IPS-20b (cell line): ENCODE measurements at regions not wholly inside any gene's neighbourhood (a gene's known extent, or its start where the extent isn't known, plus 50 kb on each side); places are given as distances from the start of the nearest gene placed in this dataset.
"Not testable (repeated sequence)": the region's sequence is repeated elsewhere in the genome, so short reads cannot be mapped to it uniquely, and the experiment has no call there.

Experiments used
- H3K27ac ChIP-seq: one replicate; pipeline ENCODE4 v1.5.1; 2013; ENCODE audit warnings: low read length
- H3K27me3 ChIP-seq: 2 replicates; pipeline ENCODE4 v1.6.1; 2013; ENCODE audit warnings: mild to moderate bottlenecking, low read length, inconsistent platforms; ENCODE audit not compliant: insufficient read depth
- H3K36me3 ChIP-seq: 2 replicates; pipeline ENCODE4 v1.6.1; 2013; ENCODE audit warnings: low read depth, mild to moderate bottlenecking, inconsistent platforms, low read length, moderate library complexity; ENCODE audit not compliant: insufficient read depth
- H3K4me1 ChIP-seq: 2 replicates; pipeline ENCODE4 v1.6.1; 2013; ENCODE audit warnings: mild to moderate bottlenecking, control low read depth, inconsistent platforms, low read length, moderate library complexity; ENCODE audit not compliant: insufficient read depth
- H3K4me3 ChIP-seq: 2 replicates; pipeline ENCODE4 v1.5.1; 2013; ENCODE audit warnings: mild to moderate bottlenecking, low read length, inconsistent platforms
- H3K9ac ChIP-seq: 2 replicates; pipeline ENCODE4 v1.6.1; 2013; ENCODE audit warnings: low read depth, mild to moderate bottlenecking, inconsistent platforms, low read length, moderate library complexity
- H3K9me3 ChIP-seq: 2 replicates; pipeline ENCODE4 v1.6.1; 2013; ENCODE audit warnings: mild to moderate bottlenecking, low read depth, low read length, inconsistent platforms; ENCODE audit not compliant: insufficient read depth

DNA sequence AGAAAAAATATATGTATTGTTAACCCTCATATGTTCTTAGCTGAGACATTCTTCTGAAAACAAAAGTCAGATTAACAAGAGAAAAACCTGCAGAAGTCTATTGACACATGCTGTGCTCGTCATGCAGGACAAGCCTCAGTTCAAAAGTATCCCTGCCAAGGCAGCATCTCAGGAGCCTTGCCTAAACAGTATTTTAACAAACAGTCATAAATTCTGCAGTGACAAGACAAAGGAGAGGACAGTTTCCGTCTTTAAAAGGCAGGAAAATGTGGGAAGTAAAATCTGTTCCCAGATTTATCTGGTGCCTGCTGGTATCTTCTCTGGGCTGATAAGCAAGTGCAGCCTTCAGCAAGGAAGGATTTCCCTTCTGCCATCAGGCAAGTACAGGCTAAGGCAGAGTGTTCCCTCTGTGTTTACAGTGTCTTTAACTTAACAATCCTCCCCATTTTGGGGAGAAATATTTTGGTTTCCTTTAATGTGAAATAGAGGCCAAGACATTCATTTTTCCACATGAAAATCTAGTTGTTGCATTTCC is 480.2 kb upstream of the CCDC196 start:
- H3K27me3 ChIP-seq: no peaks in the 10 kb centered on the region
- peaks cover 27% of the 10 kb centered on the region; the same call in 1 of the 2 replicates for H3K4me1 ChIP-seq
- 0 out of 2 replicates have a peak, but pooled peaks cover 2% of the 10 kb centered on the region for H3K9me3 ChIP-seq
- no peak overlapping the region for H3K4me3 ChIP-seq
- H3K27ac ChIP-seq: no peak overlapping the region
- H3K9ac ChIP-seq: no peak overlapping the region
- H3K36me3 ChIP-seq: no peaks in the 10 kb centered on the region

DNA sequence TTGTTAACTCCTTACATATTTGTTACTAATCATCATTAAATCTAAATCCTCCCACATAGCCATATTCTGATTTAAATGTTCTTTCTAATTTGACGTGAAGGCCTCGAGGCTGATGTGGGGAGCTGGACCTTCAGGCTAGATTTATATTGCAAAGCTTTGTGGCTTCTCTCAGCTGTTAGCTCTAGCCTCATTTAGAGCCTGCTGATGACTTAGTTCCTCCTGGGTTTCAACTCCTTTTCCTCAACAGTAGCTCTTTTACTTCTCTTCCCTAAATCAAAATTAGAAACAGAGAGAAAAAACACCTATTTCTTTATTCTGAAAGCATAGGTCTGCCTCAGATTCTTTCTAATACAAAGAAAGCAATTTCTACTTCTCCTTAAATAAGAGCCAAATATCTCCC is 477.5 kb upstream of the CCDC196 start:
- H3K9ac ChIP-seq: no peak overlapping the region
- H3K4me3 ChIP-seq: no peak overlapping the region
- no peak overlapping the region for H3K27ac ChIP-seq
- H3K9me3 ChIP-seq: no peaks in the 10 kb centered on the region
- no peaks in the 10 kb centered on the region for H3K27me3 ChIP-seq
- H3K36me3 ChIP-seq: no peaks in the 10 kb centered on the region
- peaks cover 30% of the 10 kb centered on the region; the same call in 1 of the 2 replicates for H3K4me1 ChIP-seq

DNA sequence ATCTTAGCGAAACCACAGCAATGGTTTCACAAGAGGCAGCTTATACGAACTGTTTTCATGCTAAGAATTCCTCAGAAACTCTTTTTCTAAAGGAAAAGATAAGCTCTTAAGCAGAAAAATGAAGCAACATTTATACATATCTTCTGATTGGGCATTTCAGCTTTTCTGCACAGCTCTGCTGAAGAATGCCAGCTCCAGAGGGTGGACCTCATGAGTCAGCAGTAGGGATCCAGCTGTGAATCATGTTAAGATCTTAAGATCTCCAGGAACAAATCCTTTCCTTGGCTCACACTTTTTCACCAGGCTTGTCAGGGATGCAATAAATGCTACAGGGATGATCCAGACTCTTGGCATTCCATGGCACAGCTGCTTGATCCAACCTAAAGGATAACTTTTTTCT is 477.1 kb upstream of the CCDC196 start:
- Histone ChIP-seq H3K4me1 (peaks cover 30% of the 10 kb centered on the region; the same call in 1 of the 2 replicates), H3K4me3 (no peak overlapping the region), H3K27me3 (no peaks in the 10 kb centered on the region), H3K9me3 (no peaks in the 10 kb centered on the region), H3K27ac (no peak overlapping the region), H3K36me3 (no peaks in the 10 kb centered on the region), H3K9ac (no peak overlapping the region)

DNA sequence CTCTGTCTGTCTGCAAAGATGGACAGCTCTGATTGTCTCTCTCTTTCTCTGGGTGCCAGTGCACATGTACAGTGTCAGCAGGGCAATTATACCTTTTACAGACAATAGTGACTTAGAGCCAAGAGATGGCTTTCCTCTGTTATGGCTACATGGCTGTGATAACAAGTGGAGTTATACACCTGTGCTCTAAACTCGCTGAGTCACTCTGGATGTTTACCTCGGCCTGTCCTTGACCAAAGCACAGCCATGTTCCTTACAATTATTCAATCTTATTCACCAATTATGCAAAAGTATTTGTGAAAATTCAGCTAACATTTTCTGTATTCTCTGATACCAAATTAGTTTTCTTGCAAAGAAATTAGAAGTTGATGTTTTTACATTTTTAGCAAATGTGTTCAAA is 475.5 kb upstream of the CCDC196 start:
- no peak overlapping the region for H3K4me3 ChIP-seq

DNA sequence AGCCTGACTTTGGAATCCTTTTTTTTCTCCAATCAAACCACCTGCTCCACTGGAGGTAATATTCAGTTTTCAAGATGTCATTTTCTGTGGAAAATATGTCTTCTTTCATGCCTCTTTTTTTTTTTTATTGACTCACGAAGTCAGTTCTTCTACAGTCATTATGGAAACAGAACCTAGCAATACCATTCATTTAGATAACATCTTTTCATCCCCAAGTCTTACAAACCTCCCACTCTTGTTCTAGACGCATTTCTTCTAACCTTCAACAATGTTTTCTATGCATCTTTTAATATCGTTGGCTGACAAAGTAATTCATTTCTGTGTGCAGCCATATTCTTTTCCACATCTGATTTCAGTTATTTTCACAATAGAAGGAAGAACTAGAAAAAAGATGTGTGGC is 474.3 kb upstream of the CCDC196 start:
- no peaks in the 10 kb centered on the region for H3K36me3 ChIP-seq
- no peak overlapping the region for H3K4me3 ChIP-seq
- peaks cover 24% of the 10 kb centered on the region; the same call in 1 of the 2 replicates for H3K4me1 ChIP-seq
- no peaks in the 10 kb centered on the region for H3K9me3 ChIP-seq
- no peaks in the 10 kb centered on the region for H3K27me3 ChIP-seq
- no peak overlapping the region for H3K9ac ChIP-seq
- H3K27ac ChIP-seq: no peak overlapping the region

More for the DNA sequence above, 475.5 kb upstream of the CCDC196 start:
- H3K27ac ChIP-seq: no peak overlapping the region
- H3K4me1 ChIP-seq: peaks cover 30% of the 10 kb centered on the region; the same call in 1 of the 2 replicates
- no peak overlapping the region for H3K9ac ChIP-seq
- H3K9me3 ChIP-seq: no peaks in the 10 kb centered on the region
- H3K27me3 ChIP-seq: no peaks in the 10 kb centered on the region
- no peaks in the 10 kb centered on the region for H3K36me3 ChIP-seq

DNA sequence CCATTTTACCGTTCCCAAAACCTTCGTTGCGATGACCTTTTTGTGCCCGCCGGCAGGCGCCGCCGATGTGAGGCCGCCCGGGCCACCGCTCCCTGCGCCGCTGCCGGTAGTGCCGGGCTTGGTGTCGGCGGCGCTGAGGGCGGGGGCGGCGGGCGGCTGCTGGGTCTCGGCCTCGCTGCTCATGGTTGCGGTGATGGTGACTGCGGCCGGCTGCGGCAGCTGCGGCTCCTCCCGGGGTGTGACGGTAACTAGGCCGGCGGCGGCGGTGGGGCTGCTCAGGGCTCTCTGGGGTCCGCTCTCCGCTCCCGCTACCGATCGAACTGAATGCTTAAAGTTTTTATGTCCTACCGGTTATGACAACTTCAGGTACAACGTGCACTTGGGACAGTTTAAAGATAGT is 472.6 kb upstream of the CCDC196 start:
- H3K4me1 ChIP-seq: peaks cover 22% of the 10 kb centered on the region; the same call in 1 of the 2 replicates
- not testable (repeated sequence) for H3K27ac ChIP-seq, H3K9me3 ChIP-seq, H3K27me3 ChIP-seq, H3K9ac ChIP-seq, H3K36me3 ChIP-seq, H3K4me3 ChIP-seq

- peaks cover 14% of the 10 kb centered on the region; the same call in 1 of the 2 replicates for H3K4me1 ChIP-seq
- no peak overlapping the region for H3K4me3 ChIP-seq
- no peak overlapping the region for H3K9ac ChIP-seq
- H3K27me3 ChIP-seq: no peaks in the 10 kb centered on the region
- no peaks in the 10 kb centered on the region for H3K36me3 ChIP-seq
- H3K27ac ChIP-seq: no peak overlapping the region
- no peaks in the 10 kb centered on the region for H3K9me3 ChIP-seq
Observed at GRCh38 chr14:66015071-66015780, 470.9 kb upstream of the CCDC196 start.

- no peak overlapping the region for H3K4me3 ChIP-seq
- H3K9me3 ChIP-seq: no peaks in the 10 kb centered on the region
- no peak overlapping the region for H3K27ac ChIP-seq
- H3K36me3 ChIP-seq: no peaks in the 10 kb centered on the region
- no peak overlapping the region for H3K9ac ChIP-seq
- H3K4me1 ChIP-seq: no peaks in the 10 kb centered on the region
- H3K27me3 ChIP-seq: no peaks in the 10 kb centered on the region
Observed at GRCh38 chr14:66017927-66018326, 468.2 kb upstream of the CCDC196 start.

DNA sequence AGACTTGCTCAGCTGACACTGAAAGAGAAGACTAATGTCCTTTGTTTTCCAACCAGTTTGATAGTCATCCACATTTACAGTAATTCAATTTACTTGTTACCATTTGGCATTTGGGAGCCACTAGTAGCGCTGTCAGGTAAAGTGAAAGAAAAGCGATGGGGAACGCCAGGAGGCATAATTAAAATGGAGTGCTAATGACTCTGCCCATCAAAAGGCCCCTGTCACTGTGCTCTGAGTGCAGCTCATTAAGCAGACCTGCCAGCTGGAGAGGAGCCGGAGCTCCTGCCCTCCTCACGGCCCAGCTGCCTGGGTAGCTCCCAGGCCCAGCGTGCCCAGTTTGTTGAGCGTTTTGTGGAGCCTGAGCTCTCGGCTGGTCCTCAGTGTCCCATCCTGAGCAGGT is 463.6 kb upstream of the CCDC196 start:
- Histone ChIP-seq H3K27ac (no peak overlapping the region), H3K4me1 (no peaks in the 10 kb centered on the region), H3K36me3 (no peaks in the 10 kb centered on the region), H3K4me3 (no peak overlapping the region), H3K9ac (no peak overlapping the region), H3K9me3 (no peaks in the 10 kb centered on the region), H3K27me3 (no peaks in the 10 kb centered on the region)

- H3K4me3 ChIP-seq: no peak overlapping the region
- no peaks in the 10 kb centered on the region for H3K27me3 ChIP-seq
- H3K36me3 ChIP-seq: no peaks in the 10 kb centered on the region
- no peak overlapping the region for H3K27ac ChIP-seq
- no peaks in the 10 kb centered on the region for H3K9me3 ChIP-seq
- no peaks in the 10 kb centered on the region for H3K4me1 ChIP-seq
- no peak overlapping the region for H3K9ac ChIP-seq
Observed at GRCh38 chr14:66025779-66026178, 460.4 kb upstream of the CCDC196 start.

- not testable (repeated sequence) for H3K36me3 ChIP-seq, H3K27me3 ChIP-seq, H3K9ac ChIP-seq, H3K4me3 ChIP-seq, H3K27ac ChIP-seq, H3K4me1 ChIP-seq
- peaks cover 10% of the 10 kb centered on the region for H3K9me3 ChIP-seq
Observed at GRCh38 chr14:66031981-66032380, 454.2 kb upstream of the CCDC196 start.

- Histone ChIP-seq H3K27me3 (no peaks in the 10 kb centered on the region), H3K9me3 (peaks cover 10% of the 10 kb centered on the region), H3K9ac (no peak overlapping the region), H3K4me1 (no peaks in the 10 kb centered on the region), H3K4me3 (no peak overlapping the region), H3K36me3 (no peaks in the 10 kb centered on the region), H3K27ac (no peak overlapping the region)
Observed at GRCh38 chr14:66032800-66033199, 453.4 kb upstream of the CCDC196 start.
